ENCODE measurements at regions not wholly inside any gene's neighbourhood (a gene's known extent, or its start where the extent isn't known, plus 50 kb on each side); places are given as distances from the start of the nearest gene placed in this dataset.

DNA sequence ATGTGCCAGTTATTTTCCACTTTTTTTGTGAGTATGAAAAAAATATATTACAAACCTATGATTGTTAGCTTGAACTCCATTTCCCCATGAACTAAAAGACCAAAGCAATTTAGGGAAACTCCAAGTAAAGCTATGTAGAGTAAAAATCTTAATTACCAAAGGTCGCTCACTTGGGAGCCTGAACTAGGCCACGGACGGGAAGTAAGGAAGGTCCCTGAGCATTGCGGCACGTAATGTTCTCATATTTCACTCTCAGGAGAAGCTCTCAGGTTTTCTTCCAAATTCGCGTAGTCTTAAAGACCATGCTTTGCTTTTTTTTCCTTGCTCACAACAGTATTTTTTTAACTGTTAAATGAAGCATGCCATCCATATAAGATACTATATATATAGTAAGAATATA lies 215.3 kb upstream of the RARB start:
- intact Hi-C loops (cut with micrococcal nuclease; ENCODE audit: unreplicated experiment): no loop called here
- Histone ChIP-seq H3K27ac (ENCODE audit: low read length) (no peak overlapping the region), H3K4me3 (ENCODE audit: low read depth in 2 of 2, low read length in 2 of 2) (no peak overlapping the region), H3K36me3 (ENCODE audit: control insufficient read depth, insufficient read depth, low read length) (no peaks in the 10 kb centered on the region), H3K4me1 (ENCODE audit: control insufficient read depth, insufficient read depth, low read length) (no peaks in the 10 kb centered on the region), H3K9me3 (ENCODE audit: control insufficient read depth, insufficient read depth, low read depth, low read length) (no peaks in the 10 kb centered on the region), H3K27me3 (ENCODE audit: control insufficient read depth, insufficient read depth, low read length) (no peaks in the 10 kb centered on the region)
- no peak for ATAC-seq
- no peak for DNase-seq (ENCODE audit: low read depth, low spot score)
- no peak for TF ChIP-seq POLR2AphosphoS5 (IDR thresholded peaks at IDR 0.05; ENCODE audit: low read depth, low read length)
- TF ChIP-seq TCF7L2 (IDR thresholded peaks at IDR 0.05; ENCODE audit: low read depth, low read length): no peak
- TF ChIP-seq SIN3A (IDR thresholded peaks at IDR 0.05; ENCODE audit: borderline replicate concordance, insufficient read depth, low read depth, low read length): no peak
- no peak for TF ChIP-seq REST (IDR thresholded peaks at IDR 0.05; ENCODE audit: insufficient read depth in 1 of 2, low read depth in 2 of 2, low read length in 1 of 2)
- no peak for TF ChIP-seq CTCF (IDR thresholded peaks at IDR 0.05)
- ChIA-PET POLR2A (no interaction called here), CTCF (no interaction called here)
- no TSS peak for BruUV-seq (replicated peaks)
- in situ Hi-C loops (cut with HindIII; ENCODE audit: low pct_unique_long_range_greater_than_20kb, low sequenced_read_pairs): no loop called here

DNA sequence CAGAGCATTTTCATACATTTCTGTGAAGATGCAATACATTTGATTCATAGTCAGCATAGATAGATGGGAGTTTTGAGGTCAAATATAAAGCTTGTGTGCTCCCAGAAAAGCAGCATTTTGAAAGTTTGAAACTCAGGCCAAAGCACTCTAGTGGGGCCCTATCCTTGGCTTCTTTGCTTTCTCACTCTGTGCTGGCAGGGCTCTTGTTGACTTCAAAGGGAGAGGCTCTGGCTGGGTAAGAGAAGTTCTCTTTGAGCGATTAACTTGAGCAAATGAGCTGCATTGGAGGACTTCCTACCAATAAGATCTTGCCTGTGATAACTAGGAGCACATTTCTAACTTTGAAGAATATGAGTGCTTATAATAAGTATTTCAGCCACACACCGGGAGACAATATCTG lies 214.0 kb upstream of the RARB start:
- BruUV-seq (replicated peaks): no TSS peak
- ChIA-PET POLR2A (no interaction called here), CTCF (no interaction called here)
- intact Hi-C loops (cut with micrococcal nuclease; ENCODE audit: unreplicated experiment) (no loop called here), in situ Hi-C loops (cut with HindIII; ENCODE audit: low pct_unique_long_range_greater_than_20kb, low sequenced_read_pairs) (no loop called here)
- no peak overlapping the region for H3K4me3 ChIP-seq (ENCODE audit: low read depth in 2 of 2, low read length in 2 of 2)
- no peak for DNase-seq (ENCODE audit: low read depth, low spot score)
- no peaks in the 10 kb centered on the region for H3K4me1 ChIP-seq (ENCODE audit: control insufficient read depth, insufficient read depth, low read length)
- ATAC-seq: no peak
- H3K27me3 ChIP-seq (ENCODE audit: control insufficient read depth, insufficient read depth, low read length): no peaks in the 10 kb centered on the region
- no peaks in the 10 kb centered on the region for H3K9me3 ChIP-seq (ENCODE audit: control insufficient read depth, insufficient read depth, low read depth, low read length)
- H3K36me3 ChIP-seq (ENCODE audit: control insufficient read depth, insufficient read depth, low read length): no peaks in the 10 kb centered on the region
- no peak overlapping the region for H3K27ac ChIP-seq (ENCODE audit: low read length)
- TF ChIP-seq REST (IDR thresholded peaks at IDR 0.05; ENCODE audit: insufficient read depth in 1 of 2, low read depth in 2 of 2, low read length in 1 of 2) (no peak), CTCF (IDR thresholded peaks at IDR 0.05) (no peak), SIN3A (IDR thresholded peaks at IDR 0.05; ENCODE audit: borderline replicate concordance, insufficient read depth, low read depth, low read length) (no peak), TCF7L2 (IDR thresholded peaks at IDR 0.05; ENCODE audit: low read depth, low read length) (no peak), POLR2AphosphoS5 (IDR thresholded peaks at IDR 0.05; ENCODE audit: low read depth, low read length) (no peak)
